C4-2B (cell line): ENCODE measurements at regions not wholly inside any gene's neighbourhood (a gene's known extent, or its start where the extent isn't known, plus 50 kb on each side); places are given as distances from the start of the nearest gene placed in this dataset.

Experiments used
- CTCF ChIP-seq: fragments of 450-650 bp; conservative IDR thresholded peaks from 2 replicates; pipeline ENCODE4 v1.5.1; 2017; ENCODE audit warnings: mild to moderate bottlenecking
- ZFX ChIP-seq: fragments of 450-650 bp; IDR thresholded peaks from 2 replicates; pipeline ENCODE4 v1.6.1; 2017

- TF ChIP-seq CTCF (no peak), ZFX (no peak)
Observed at GRCh38 chr10:118965645-118966044, 63.9 kb upstream of the NANOS1 start.
